ENCODE measurements at regions not wholly inside any gene's neighbourhood (a gene's known extent, or its start where the extent isn't known, plus 50 kb on each side); places are given as distances from the start of the nearest gene placed in this dataset.

GRCh38 chr11:115100706-115101105, 403.5 kb downstream of the CADM1 start:
- no peak for TF ChIP-seq CTCF (IDR thresholded peaks at IDR 0.05; ENCODE audit: low read depth, low read length)
- no peak overlapping the region for H3K4me3 ChIP-seq (replicated peaks in 1 of 2; ENCODE audit: low read depth in 2 of 2, low read length in 2 of 2)

GRCh38 chr11:115103921-115104320, 400.3 kb downstream of the CADM1 start:
- no peak for TF ChIP-seq CTCF (IDR thresholded peaks at IDR 0.05; ENCODE audit: low read depth, low read length)
- H3K4me3 ChIP-seq (replicated peaks in 1 of 2; ENCODE audit: low read depth in 2 of 2, low read length in 2 of 2) = no peak overlapping the region
- DNase-seq (ENCODE audit: low read depth in 2 of 2) = no peak

More at GRCh38 chr11:115100706-115101105, 403.5 kb downstream of the CADM1 start:
- no peak for DNase-seq (ENCODE audit: low read depth in 2 of 2)

GRCh38 chr11:115104851-115105453, 399.3 kb downstream of the CADM1 start:
- no peak for DNase-seq (ENCODE audit: low read depth in 2 of 2)
- TF ChIP-seq CTCF (IDR thresholded peaks at IDR 0.05; ENCODE audit: low read depth, low read length) = no peak
- no peak overlapping the region for H3K4me3 ChIP-seq (replicated peaks in 1 of 2; ENCODE audit: low read depth in 2 of 2, low read length in 2 of 2)

GRCh38 chr11:115111066-115111465, 393.1 kb downstream of the CADM1 start:
- DNase-seq (ENCODE audit: low read depth in 2 of 2) = no peak
- no peak overlapping the region for H3K4me3 ChIP-seq (replicated peaks in 1 of 2; ENCODE audit: low read depth in 2 of 2, low read length in 2 of 2)
- no peak for TF ChIP-seq CTCF (IDR thresholded peaks at IDR 0.05; ENCODE audit: low read depth, low read length)

GRCh38 chr11:115112754-115113153, 391.5 kb downstream of the CADM1 start:
- H3K4me3 ChIP-seq (replicated peaks in 1 of 2; ENCODE audit: low read depth in 2 of 2, low read length in 2 of 2) = no peak overlapping the region
- DNase-seq (ENCODE audit: low read depth in 2 of 2) = no peak
- no peak for TF ChIP-seq CTCF (IDR thresholded peaks at IDR 0.05; ENCODE audit: low read depth, low read length)

- no peak for DNase-seq (ENCODE audit: low read depth in 2 of 2)
- TF ChIP-seq CTCF (IDR thresholded peaks at IDR 0.05; ENCODE audit: low read depth, low read length) = no peak
- no peak overlapping the region for H3K4me3 ChIP-seq (replicated peaks in 1 of 2; ENCODE audit: low read depth in 2 of 2, low read length in 2 of 2)
These were observed 386.2 kb downstream of the CADM1 start for GRCh38 chr11:115117956-115118493.

- TF ChIP-seq CTCF (IDR thresholded peaks at IDR 0.05; ENCODE audit: low read depth, low read length) = no peak
- H3K4me3 ChIP-seq (replicated peaks in 1 of 2; ENCODE audit: low read depth in 2 of 2, low read length in 2 of 2) = no peak overlapping the region
- no peak for DNase-seq (ENCODE audit: low read depth in 2 of 2)
These were observed 385.1 kb downstream of the CADM1 start for GRCh38 chr11:115119146-115119545.

Measured in cardiac fibroblast (primary cell).